ENCODE measurements at regions not wholly inside any gene's neighbourhood (a gene's known extent, or its start where the extent isn't known, plus 50 kb on each side); places are given as distances from the start of the nearest gene placed in this dataset.

DNA sequence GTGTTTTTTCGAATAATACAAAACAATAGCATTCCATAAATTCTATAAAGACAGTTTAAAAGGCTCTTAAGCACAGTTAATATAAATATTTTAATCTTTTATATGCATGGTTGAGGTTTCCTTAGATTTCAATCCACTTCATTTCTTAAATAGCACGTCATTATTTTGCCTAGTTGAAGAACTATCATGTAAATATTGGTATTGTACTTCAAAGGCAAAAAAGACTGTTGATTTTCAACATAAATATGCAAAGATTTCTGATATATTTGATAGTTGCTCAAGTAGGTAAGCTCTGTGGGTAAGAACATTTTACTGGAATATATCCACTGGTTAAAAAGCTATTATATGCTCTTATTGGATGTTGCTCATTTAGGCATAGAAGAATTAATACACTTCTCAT is 458.6 kb downstream of the NR2F1-AS1 start:
- TF ChIP-seq, protein P1, sequence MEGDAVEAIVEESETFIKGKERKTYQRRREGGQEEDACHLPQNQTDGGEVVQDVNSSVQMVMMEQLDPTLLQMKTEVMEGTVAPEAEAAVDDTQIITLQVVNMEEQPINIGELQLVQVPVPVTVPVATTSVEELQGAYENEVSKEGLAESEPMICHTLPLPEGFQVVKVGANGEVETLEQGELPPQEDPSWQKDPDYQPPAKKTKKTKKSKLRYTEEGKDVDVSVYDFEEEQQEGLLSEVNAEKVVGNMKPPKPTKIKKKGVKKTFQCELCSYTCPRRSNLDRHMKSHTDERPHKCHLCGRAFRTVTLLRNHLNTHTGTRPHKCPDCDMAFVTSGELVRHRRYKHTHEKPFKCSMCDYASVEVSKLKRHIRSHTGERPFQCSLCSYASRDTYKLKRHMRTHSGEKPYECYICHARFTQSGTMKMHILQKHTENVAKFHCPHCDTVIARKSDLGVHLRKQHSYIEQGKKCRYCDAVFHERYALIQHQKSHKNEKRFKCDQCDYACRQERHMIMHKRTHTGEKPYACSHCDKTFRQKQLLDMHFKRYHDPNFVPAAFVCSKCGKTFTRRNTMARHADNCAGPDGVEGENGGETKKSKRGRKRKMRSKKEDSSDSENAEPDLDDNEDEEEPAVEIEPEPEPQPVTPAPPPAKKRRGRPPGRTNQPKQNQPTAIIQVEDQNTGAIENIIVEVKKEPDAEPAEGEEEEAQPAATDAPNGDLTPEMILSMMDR (conservative IDR thresholded peaks at IDR 0.05): no peak
- no peak for TF ChIP-seq ZFX (IDR thresholded peaks at IDR 0.05)
